Naive B cell (primary cell): ENCODE measurements at regions not wholly inside any gene's neighbourhood (a gene's known extent, or its start where the extent isn't known, plus 50 kb on each side); places are given as distances from the start of the nearest gene placed in this dataset.

Source experiments
- ATAC-seq, 2 donors: fragments of 150-1000 bp; cut with Tn5 transposase; 2 replicates each; pipeline ENCODE4 v1.10.0; 2021; ENCODE audit warnings: low read depth in 2 of 2, mild to moderate bottlenecking in 2 of 2, moderate library complexity in 2 of 2
- DNase-seq: peaks from one replicate; pipeline ENCODE4 v3.0.0; 2022
- H3K27ac Mint-ChIP-seq, 6 donors: one replicate each; pipeline ENCODE4 v1.8.0; 2020 to 2022; ENCODE audit warnings: mild to moderate bottlenecking in 6 of 6, mixed read lengths in 6 of 6, moderate library complexity in 5 of 6, inconsistent platforms in 2 of 6
- H3K27me3 Mint-ChIP-seq, 3 donors: one replicate each; pipeline ENCODE4 v1.8.0; 2021 to 2022; ENCODE audit warnings: mixed read lengths in 3 of 3, mild to moderate bottlenecking in 1 of 3
- H3K36me3 Mint-ChIP-seq, 2 donors: one replicate each; pipeline ENCODE4 v1.8.0; 2020 to 2022; ENCODE audit warnings: mixed read lengths in 2 of 2, inconsistent platforms in 1 of 2, mild to moderate bottlenecking in 1 of 2
- H3K4me1 Mint-ChIP-seq, 3 donors: one replicate each; pipeline ENCODE4 v1.8.0; 2020 to 2022; ENCODE audit warnings: mixed read lengths in 3 of 3, inconsistent platforms in 1 of 3, mild to moderate bottlenecking in 1 of 3, moderate library complexity in 1 of 3
- H3K4me3 Mint-ChIP-seq, 8 donors: one replicate each; pipeline ENCODE4 v1.8.0; 2020 to 2022; ENCODE audit warnings: mild to moderate bottlenecking in 8 of 8, mixed read lengths in 8 of 8, moderate library complexity in 8 of 8, inconsistent platforms in 2 of 8
- H3K9me3 Mint-ChIP-seq, 7 donors: one replicate each; pipeline ENCODE4 v1.8.0; 2020 to 2022; ENCODE audit warnings: mixed read lengths in 7 of 7, mild to moderate bottlenecking in 5 of 7, inconsistent platforms in 2 of 7, moderate library complexity in 1 of 7

DNA sequence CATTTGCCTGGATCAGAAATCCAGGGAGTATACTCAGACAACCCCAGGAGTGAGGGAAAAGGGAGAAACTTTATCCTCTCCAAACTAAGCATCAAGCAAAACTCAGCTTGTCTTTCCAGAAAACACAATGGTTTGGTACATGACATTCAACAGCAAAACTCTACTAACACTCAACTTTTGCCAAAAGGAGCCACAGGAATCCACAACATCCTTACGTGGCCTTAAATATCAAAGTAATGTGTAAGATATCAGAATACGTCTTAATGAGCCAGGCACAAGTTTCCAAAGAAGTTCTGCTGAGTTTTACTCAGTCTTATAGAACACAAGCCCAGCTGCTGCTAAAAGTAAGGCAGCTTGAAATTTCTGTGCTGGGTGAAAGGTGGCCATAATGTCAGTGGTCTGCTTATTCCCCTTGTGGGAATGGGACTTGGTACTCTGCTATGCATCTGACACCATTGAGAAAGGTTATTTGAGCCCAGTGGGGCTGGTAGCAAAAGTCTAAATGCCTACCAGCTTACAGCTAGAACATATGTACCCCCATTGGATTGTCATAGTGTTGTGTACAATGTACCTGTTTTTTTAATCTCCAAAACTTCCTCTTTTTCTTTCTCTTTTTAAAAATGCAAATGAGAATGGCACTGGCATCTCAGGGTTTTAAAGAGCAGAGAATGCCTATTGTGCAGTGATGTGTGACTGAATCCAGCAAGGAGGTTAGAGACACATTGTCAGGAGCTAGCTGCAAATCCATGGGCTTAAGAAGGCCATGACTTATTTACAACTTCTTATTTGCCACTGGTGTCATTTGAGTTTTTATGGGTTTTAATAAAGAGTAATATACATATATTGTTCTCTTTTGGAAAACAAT is 62.0 kb upstream of the ST6GALNAC3 start:
- peak overlapping the region in 2 of 6 donors; percentile 9 to 47 for H3K27ac Mint-ChIP-seq
- ATAC-seq (peak; percentile 27 to 52), DNase-seq (no peak)
- no peak overlapping the region for H3K4me3 Mint-ChIP-seq
- H3K9me3 Mint-ChIP-seq = peaks cover 0 to 5% (median 0%) of the 10 kb centered on the region in 7 donors
- H3K4me1 Mint-ChIP-seq = peaks cover 5 to 16% (median 14%) of the 10 kb centered on the region in 3 donors
- no peaks in the 10 kb centered on the region for H3K36me3 Mint-ChIP-seq
- H3K27me3 Mint-ChIP-seq = peaks cover 0 to 7% (median 0%) of the 10 kb centered on the region in 3 donors

DNA sequence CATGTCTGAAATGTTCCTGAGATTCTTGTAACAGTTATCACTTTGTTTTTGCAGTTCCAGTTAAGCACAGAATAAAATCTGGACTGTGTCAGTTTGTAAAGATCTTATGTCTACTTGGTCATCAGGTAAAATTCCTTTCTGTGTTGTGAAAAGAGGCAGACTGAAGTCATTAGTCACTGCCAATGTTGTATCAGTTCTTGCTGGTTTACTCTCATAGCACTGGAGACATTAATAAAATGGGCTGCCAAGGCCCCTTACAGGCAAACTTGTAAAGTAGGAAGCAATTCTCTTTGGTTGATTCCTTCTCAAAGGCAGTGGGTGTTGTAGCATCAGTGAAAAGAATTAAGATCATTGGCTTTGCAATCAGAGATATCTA is 61.4 kb upstream of the ST6GALNAC3 start:
- Mint-ChIP-seq H3K36me3 (no peaks in the 10 kb centered on the region), H3K4me3 (no peak overlapping the region), H3K27ac (no peak overlapping the region), H3K27me3 (peaks cover 0 to 7% (median 0%) of the 10 kb centered on the region in 3 donors), H3K4me1 (peaks cover 5 to 16% (median 14%) of the 10 kb centered on the region in 3 donors), H3K9me3 (peaks cover 0 to 5% (median 0%) of the 10 kb centered on the region in 7 donors)
- DNase-seq (no peak), ATAC-seq (no peak)

DNA sequence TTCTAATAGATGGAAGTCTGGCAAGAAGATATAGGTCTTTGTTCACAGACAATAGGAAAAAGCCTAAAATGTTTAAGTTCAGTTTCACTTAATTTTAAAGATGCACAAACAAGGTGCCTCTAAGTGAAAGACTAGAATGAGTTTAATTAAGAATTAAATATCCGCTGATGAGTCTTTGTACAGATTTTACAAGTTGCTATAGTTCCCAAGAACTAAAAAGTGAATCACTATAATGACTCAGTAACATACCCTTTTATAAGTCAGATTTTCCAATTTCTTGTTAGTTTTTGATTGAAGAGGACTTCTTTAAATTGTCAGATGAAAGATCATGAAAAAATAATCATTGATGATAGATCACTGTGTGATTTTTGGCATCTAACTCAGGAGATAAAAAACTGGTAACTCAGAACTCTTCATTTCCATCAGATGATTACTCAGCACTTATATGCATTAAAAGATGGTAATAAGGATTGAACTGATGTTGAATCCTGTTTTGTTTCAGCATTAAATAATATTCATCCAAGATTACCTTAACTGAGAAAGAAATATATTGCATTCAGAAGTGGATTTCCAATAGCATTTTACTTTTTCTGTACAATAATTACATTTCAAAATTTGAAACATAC is 59.0 kb upstream of the ST6GALNAC3 start:
- H3K27ac Mint-ChIP-seq = no peak overlapping the region
- no peaks in the 10 kb centered on the region for H3K36me3 Mint-ChIP-seq
- DNase-seq = no peak
- no peaks in the 10 kb centered on the region for H3K9me3 Mint-ChIP-seq
- peaks cover 5 to 16% (median 14%) of the 10 kb centered on the region in 3 donors for H3K4me1 Mint-ChIP-seq
- peaks cover 1 to 6% (median 4%) of the 10 kb centered on the region in 3 donors for H3K27me3 Mint-ChIP-seq
- ATAC-seq = no peak
- no peak overlapping the region for H3K4me3 Mint-ChIP-seq

DNA sequence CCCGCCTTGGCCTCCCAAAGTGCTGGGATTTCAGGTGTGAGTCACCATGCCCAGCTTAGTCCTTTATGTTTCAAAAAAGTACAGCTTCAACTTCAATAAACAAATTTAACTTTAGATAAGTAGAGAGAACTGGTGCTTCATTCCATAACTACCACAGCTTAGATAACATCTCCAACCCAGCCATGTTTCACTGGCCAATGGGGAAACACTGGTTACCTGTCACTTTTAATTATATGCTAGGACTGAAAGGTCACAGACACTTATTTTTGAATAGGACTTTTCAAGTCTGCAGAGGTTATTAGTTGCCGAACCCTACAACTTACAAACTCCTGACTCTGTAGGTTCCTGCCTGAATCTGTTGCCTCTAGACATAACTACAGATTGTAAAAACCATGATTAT is 56.5 kb upstream of the ST6GALNAC3 start:
- DNase-seq (no peak), ATAC-seq (no peak)
- Mint-ChIP-seq H3K4me1 (peaks cover 0 to 3% (median 2%) of the 10 kb centered on the region in 3 donors), H3K27ac (no peak overlapping the region), H3K4me3 (no peak overlapping the region), H3K36me3 (no peaks in the 10 kb centered on the region), H3K9me3 (no peaks in the 10 kb centered on the region), H3K27me3 (peaks cover 4 to 12% (median 6%) of the 10 kb centered on the region in 3 donors)

DNA sequence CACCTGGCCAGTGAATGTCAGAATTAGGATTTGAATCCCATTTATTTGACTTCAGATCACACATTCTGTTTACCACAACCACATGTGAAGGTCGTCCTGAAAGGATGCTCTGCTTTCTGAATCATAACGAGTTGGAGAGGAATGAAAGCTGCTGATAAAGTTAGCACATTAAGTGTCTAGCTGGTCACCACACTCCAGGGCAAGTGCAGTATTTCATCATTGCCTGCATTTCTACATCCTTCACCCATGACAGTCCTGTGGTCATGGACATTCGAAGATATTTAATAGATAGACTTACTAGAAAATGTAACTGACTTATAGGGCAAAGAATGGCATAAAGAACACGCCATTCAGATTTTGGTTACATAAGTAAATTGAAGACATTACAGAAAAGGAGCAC is 52.7 kb upstream of the ST6GALNAC3 start:
- no peak overlapping the region for H3K4me3 Mint-ChIP-seq
- DNase-seq = no peak
- H3K4me1 Mint-ChIP-seq = no peaks in the 10 kb centered on the region
- H3K9me3 Mint-ChIP-seq = no peaks in the 10 kb centered on the region
- H3K27ac Mint-ChIP-seq = no peak overlapping the region
- no peak for ATAC-seq
- H3K36me3 Mint-ChIP-seq = no peaks in the 10 kb centered on the region
- peaks cover 6 to 19% (median 10%) of the 10 kb centered on the region in 3 donors for H3K27me3 Mint-ChIP-seq

DNA sequence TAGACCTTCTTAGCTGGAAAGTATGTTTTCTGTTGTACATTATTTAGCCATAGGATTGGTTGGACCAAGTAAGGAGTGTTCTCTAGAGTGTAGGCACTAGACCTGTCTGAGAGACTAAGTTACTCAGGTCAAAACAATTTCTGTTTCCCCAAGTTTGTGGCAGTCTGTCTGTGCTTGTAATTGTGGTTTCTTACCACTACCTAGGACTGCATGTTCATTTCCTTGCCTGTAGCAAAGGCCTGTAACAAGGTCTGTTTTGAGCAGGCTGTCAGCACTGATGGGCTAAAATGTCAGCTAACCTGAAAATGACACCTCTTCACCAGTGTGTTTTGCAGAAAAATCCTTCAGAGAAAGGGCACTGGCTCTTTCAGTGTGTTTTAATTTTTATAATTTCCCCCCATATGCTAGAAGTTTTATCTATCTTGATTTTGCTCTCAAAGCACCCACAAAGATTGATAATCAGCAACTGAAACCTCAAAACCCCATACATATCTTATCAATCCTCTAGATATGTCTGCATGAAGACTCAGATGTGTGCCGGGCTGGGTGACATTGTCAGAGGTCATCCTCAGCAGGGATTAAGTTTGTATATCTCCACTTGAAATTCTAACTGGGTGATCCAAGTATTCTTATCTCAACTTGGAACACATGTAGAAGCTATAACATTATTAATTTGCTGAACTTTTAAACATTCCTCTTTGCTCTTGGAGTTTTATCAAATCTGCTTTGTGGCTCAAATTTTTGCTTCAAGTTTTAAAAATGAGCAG is 50.7 kb upstream of the ST6GALNAC3 start:
- DNase-seq (no peak), ATAC-seq (no peak)
- Mint-ChIP-seq H3K9me3 (peaks cover 0 to 2% (median 0%) of the 10 kb centered on the region in 7 donors), H3K27me3 (peaks cover 11 to 24% (median 20%) of the 10 kb centered on the region in 3 donors), H3K4me1 (no peaks in the 10 kb centered on the region), H3K4me3 (no peak overlapping the region), H3K36me3 (no peaks in the 10 kb centered on the region), H3K27ac (no peak overlapping the region)
